Tibial nerve (tissue), 3 donors: ENCODE measurements at regions not wholly inside any gene's neighbourhood (a gene's known extent, or its start where the extent isn't known, plus 50 kb on each side); places are given as distances from the start of the nearest gene placed in this dataset.

Experiments
- POLR2A ChIP-seq, 2 donors: fragments of 450-650 bp; IDR thresholded peaks; one replicate each; pipeline ENCODE4 v1.6.1; 2017; ENCODE audit warnings: antibody characterized with exemption in 2 of 2, mild to moderate bottlenecking in 2 of 2, moderate library complexity in 2 of 2
- TF ChIP-seq, protein P1 (sequence below), 5 experiments: fragments of 200-600 bp in 3 of 5; fragments of 450-650 bp in 2 of 5; sonication (generic) in 3 of 5; IDR thresholded peaks; one replicate each; pipeline ENCODE4 v1.5.1; 2016 to 2019; ENCODE audit warnings: antibody characterized with exemption in 5 of 5, mild to moderate bottlenecking in 3 of 5, moderate library complexity in 2 of 5

DNA sequence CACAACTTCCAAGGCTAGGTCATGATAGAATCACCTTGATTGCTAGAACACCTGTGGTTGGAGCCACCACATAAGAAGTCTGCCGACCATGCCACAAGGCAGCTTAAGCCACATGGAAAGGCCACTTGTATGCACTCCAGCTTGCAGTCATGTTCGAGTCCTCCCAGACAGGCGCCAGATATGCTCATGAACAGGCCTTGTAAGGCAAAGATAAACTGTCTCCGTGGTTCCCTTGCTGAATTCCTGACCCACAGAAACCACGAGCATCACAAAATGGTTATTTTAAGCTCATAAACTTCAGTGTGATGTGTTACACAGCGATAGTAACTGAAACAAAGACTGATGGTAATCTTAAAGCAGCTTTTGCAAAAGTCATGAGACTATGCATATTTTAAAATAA is 188.4 kb upstream of the DAPK1 start:
- TF ChIP-seq, protein P1, sequence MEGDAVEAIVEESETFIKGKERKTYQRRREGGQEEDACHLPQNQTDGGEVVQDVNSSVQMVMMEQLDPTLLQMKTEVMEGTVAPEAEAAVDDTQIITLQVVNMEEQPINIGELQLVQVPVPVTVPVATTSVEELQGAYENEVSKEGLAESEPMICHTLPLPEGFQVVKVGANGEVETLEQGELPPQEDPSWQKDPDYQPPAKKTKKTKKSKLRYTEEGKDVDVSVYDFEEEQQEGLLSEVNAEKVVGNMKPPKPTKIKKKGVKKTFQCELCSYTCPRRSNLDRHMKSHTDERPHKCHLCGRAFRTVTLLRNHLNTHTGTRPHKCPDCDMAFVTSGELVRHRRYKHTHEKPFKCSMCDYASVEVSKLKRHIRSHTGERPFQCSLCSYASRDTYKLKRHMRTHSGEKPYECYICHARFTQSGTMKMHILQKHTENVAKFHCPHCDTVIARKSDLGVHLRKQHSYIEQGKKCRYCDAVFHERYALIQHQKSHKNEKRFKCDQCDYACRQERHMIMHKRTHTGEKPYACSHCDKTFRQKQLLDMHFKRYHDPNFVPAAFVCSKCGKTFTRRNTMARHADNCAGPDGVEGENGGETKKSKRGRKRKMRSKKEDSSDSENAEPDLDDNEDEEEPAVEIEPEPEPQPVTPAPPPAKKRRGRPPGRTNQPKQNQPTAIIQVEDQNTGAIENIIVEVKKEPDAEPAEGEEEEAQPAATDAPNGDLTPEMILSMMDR (IDR thresholded peaks at IDR 0.05): no peak
- no peak for TF ChIP-seq POLR2A (IDR thresholded peaks at IDR 0.05)
